ENCODE measurements at regions not wholly inside any gene's neighbourhood (a gene's known extent, or its start where the extent isn't known, plus 50 kb on each side); places are given as distances from the start of the nearest gene placed in this dataset.

- no peak overlapping the region for H3K4me2 ChIP-seq (ENCODE audit: control insufficient read depth, extremely low read depth, insufficient read depth, low read depth, low read length)
- H3K9me1 ChIP-seq (ENCODE audit: control insufficient read depth, extremely low read depth, insufficient read depth, low read length): no peaks in the 10 kb centered on the region
- H3K4me3 ChIP-seq (ENCODE audit: control insufficient read depth in 2 of 3, extremely low read depth in 1 of 3, insufficient read depth in 2 of 3, low read depth in 1 of 3, low read length in 3 of 3): no peak overlapping the region
- H3K9ac ChIP-seq (ENCODE audit: control insufficient read depth, extremely low read depth, insufficient read depth, low read length): no peak overlapping the region
- no peak overlapping the region for H2AFZ ChIP-seq (ENCODE audit: control insufficient read depth, low read length)
- FAIRE-seq: no peak
- TF ChIP-seq EZH2 (IDR thresholded peaks at IDR 0.05; ENCODE audit: low read length): no peak
- no peak for TF ChIP-seq CTCF (optimal IDR thresholded peaks at IDR 0.05 in 1 of 3, IDR thresholded peaks at IDR 0.05 in 1 of 3, conservative IDR thresholded peaks at IDR 0.05 in 1 of 3; ENCODE audit: extremely low read depth in 1 of 3, insufficient read depth in 2 of 3, low read length in 3 of 3)
- H3K27me3 ChIP-seq (ENCODE audit: control insufficient read depth, extremely low read depth, insufficient read depth, low read length): no peaks in the 10 kb centered on the region
- DNase-seq (ENCODE audit: low read depth, low spot score): no peak
- dilution Hi-C loops (cut with MboI; ENCODE audit: extremely low pct_ligation_motif_present, low sequenced_read_pairs): no loop called here
- no peaks in the 10 kb centered on the region for H3K9me3 ChIP-seq (ENCODE audit: control insufficient read depth, low read depth, low read length)
- H3K4me1 ChIP-seq (ENCODE audit: control insufficient read depth, extremely low read depth, insufficient read depth, low read length): no peaks in the 10 kb centered on the region
- no peaks in the 10 kb centered on the region for H4K20me1 ChIP-seq (ENCODE audit: control insufficient read depth, extremely low read depth, insufficient read depth, low read length)
- H3K27ac ChIP-seq (ENCODE audit: control insufficient read depth, insufficient read depth, low read length): no peak overlapping the region
- no peaks in the 10 kb centered on the region for H3K36me3 ChIP-seq (ENCODE audit: control insufficient read depth in 2 of 2, extremely low read depth in 1 of 2, insufficient read depth in 2 of 2, low read length in 2 of 2)
- H3K79me2 ChIP-seq (ENCODE audit: control insufficient read depth, insufficient read depth, low read length): no peaks in the 10 kb centered on the region
Measured at GRCh38 chr2:83689402-83689801, 769.7 kb downstream of the SUCLG1 start.

GRCh38 chr2:83686863-83687262 lies 772.2 kb downstream of the SUCLG1 start:
- no peaks in the 10 kb centered on the region for H3K9me1 ChIP-seq (ENCODE audit: control insufficient read depth, extremely low read depth, insufficient read depth, low read length)
- no peaks in the 10 kb centered on the region for H3K27me3 ChIP-seq (ENCODE audit: control insufficient read depth, extremely low read depth, insufficient read depth, low read length)
- no peak overlapping the region for H3K9ac ChIP-seq (ENCODE audit: control insufficient read depth, extremely low read depth, insufficient read depth, low read length)
- TF ChIP-seq EZH2 (IDR thresholded peaks at IDR 0.05; ENCODE audit: low read length) (no peak), CTCF (optimal IDR thresholded peaks at IDR 0.05 in 1 of 3, IDR thresholded peaks at IDR 0.05 in 1 of 3, conservative IDR thresholded peaks at IDR 0.05 in 1 of 3; ENCODE audit: extremely low read depth in 1 of 3, insufficient read depth in 2 of 3, low read length in 3 of 3) (no peak)
- no peak overlapping the region for H3K27ac ChIP-seq (ENCODE audit: control insufficient read depth, insufficient read depth, low read length)
- H3K79me2 ChIP-seq (ENCODE audit: control insufficient read depth, insufficient read depth, low read length): no peaks in the 10 kb centered on the region
- H3K4me1 ChIP-seq (ENCODE audit: control insufficient read depth, extremely low read depth, insufficient read depth, low read length): no peaks in the 10 kb centered on the region
- H3K36me3 ChIP-seq (ENCODE audit: control insufficient read depth in 2 of 2, extremely low read depth in 1 of 2, insufficient read depth in 2 of 2, low read length in 2 of 2): no peaks in the 10 kb centered on the region
- DNase-seq (ENCODE audit: low read depth, low spot score): no peak
- no peak for FAIRE-seq
- dilution Hi-C loops (cut with MboI; ENCODE audit: extremely low pct_ligation_motif_present, low sequenced_read_pairs): no loop called here
- no peak overlapping the region for H3K4me2 ChIP-seq (ENCODE audit: control insufficient read depth, extremely low read depth, insufficient read depth, low read depth, low read length)
- no peaks in the 10 kb centered on the region for H3K9me3 ChIP-seq (ENCODE audit: control insufficient read depth, low read depth, low read length)
- H4K20me1 ChIP-seq (ENCODE audit: control insufficient read depth, extremely low read depth, insufficient read depth, low read length): no peaks in the 10 kb centered on the region
- H3K4me3 ChIP-seq (ENCODE audit: control insufficient read depth in 2 of 3, extremely low read depth in 1 of 3, insufficient read depth in 2 of 3, low read depth in 1 of 3, low read length in 3 of 3): no peak overlapping the region
- H2AFZ ChIP-seq (ENCODE audit: control insufficient read depth, low read length): no peak overlapping the region
